Endothelial cell of umbilical vein (primary cell): ENCODE measurements at regions not wholly inside any gene's neighbourhood (a gene's known extent, or its start where the extent isn't known, plus 50 kb on each side); places are given as distances from the start of the nearest gene placed in this dataset.

Source experiments
- BruUV-seq: library from RNA; stranded (reverse); fragments of 400-500 nt; replicated peaks from 2 replicates; lab custom pipeline; 2021; lab: Mats Ljungman, UMichigan
- CTCF ChIA-PET: fragments of 300-600, 350-600 bp; sonication (Branson Sonifier 250); formaldehyde crosslinking; loops from one replicate; lab custom pipeline; 2021; ENCODE audit warnings: antibody characterized with exemption, inconsistent platforms; lab: Charles Lee
- POLR2A ChIA-PET: fragments of 300-600, 350-600 bp; sonication (Branson Sonifier 250); formaldehyde crosslinking; loops from one replicate; lab custom pipeline; 2021; ENCODE audit warnings: antibody characterized with exemption, inconsistent platforms; lab: Charles Lee
- DNase-seq: peaks from one replicate; pipeline ENCODE4 v3.0.0-alpha.2; 2011; ENCODE audit warnings: low read depth, low spot score
- FAIRE-seq: peaks from 2 replicates; lab custom pipeline; 2011; peaks lifted over from hg19 to GRCh38; lab: Jason Lieb, UNC
- H2AFZ ChIP-seq: 2 replicates; pipeline ENCODE4 v1.6.0; 2012; ENCODE audit warnings: low read depth, low read length, control low read depth, inconsistent platforms
- H3K27ac ChIP-seq: 2 replicates; pipeline ENCODE4 v1.5.1; 2011; ENCODE audit warnings: low read depth, mild to moderate bottlenecking, control low read depth, low read length, moderate library complexity; ENCODE audit not compliant: insufficient read depth
- H3K27me3 ChIP-seq, 2 experiments: 2 replicates each; pipeline versions ENCODE4 v1.6.0 to v1.6.1; 2011; ENCODE audit warnings: low read length in 2 of 2, mixed read lengths in 1 of 2; ENCODE audit not compliant: control insufficient read depth in 2 of 2, insufficient read depth in 2 of 2
- H3K36me3 ChIP-seq, 2 experiments: 2 replicates in 1 of 2; 3 replicates in 1 of 2; pipeline ENCODE4 v1.5.1; 2011; ENCODE audit warnings: low read length in 2 of 2, mild to moderate bottlenecking in 1 of 2, moderate library complexity in 1 of 2; ENCODE audit not compliant: control insufficient read depth in 2 of 2, insufficient read depth in 2 of 2; ENCODE audit errors: extremely low read depth in 1 of 2
- H3K4me1 ChIP-seq: 3 replicates; pipeline ENCODE4 v1.5.1; 2011; ENCODE audit warnings: mild to moderate bottlenecking, low read length; ENCODE audit not compliant: control insufficient read depth, insufficient read depth; ENCODE audit errors: extremely low read depth
- H3K4me2 ChIP-seq: 2 replicates; pipeline ENCODE4 v1.6.1; 2011; ENCODE audit warnings: low read length, control low read depth, mixed read lengths; ENCODE audit not compliant: insufficient read depth
- H3K4me3 ChIP-seq, 3 experiments: fragments of 200-600 bp in 1 of 3; sonication (generic), shearing (Covaris generic) in 1 of 3; replicated peaks in 1 of 3; 2 replicates each; pipeline ENCODE4 v1.5.1; 2011 to 2016; ENCODE audit warnings: control low read depth in 3 of 3, low read length in 3 of 3, mild to moderate bottlenecking in 2 of 3, inconsistent platforms in 1 of 3, low read depth in 1 of 3, moderate library complexity in 1 of 3; ENCODE audit not compliant: insufficient read depth in 1 of 3
- H3K79me2 ChIP-seq: 2 replicates; pipeline ENCODE4 v1.6.0; 2012; ENCODE audit warnings: low read length, inconsistent platforms; ENCODE audit not compliant: control insufficient read depth, insufficient read depth
- H3K9ac ChIP-seq: replicated peaks from 2 replicates; pipeline ENCODE3; 2011; ENCODE audit warnings: low read length, control low read depth; ENCODE audit not compliant: insufficient read depth; ENCODE audit errors: extremely low read depth
- H3K9me1 ChIP-seq: replicated peaks from 3 replicates; pipeline ENCODE4 v1.6.0; 2011; ENCODE audit warnings: mild to moderate bottlenecking, low read length; ENCODE audit not compliant: control insufficient read depth, insufficient read depth; ENCODE audit errors: extremely low read depth
- H3K9me3 ChIP-seq: replicated peaks from 2 replicates; pipeline ENCODE4 v1.5.1; 2012; ENCODE audit warnings: low read length, inconsistent platforms; ENCODE audit not compliant: control insufficient read depth, insufficient read depth
- H4K20me1 ChIP-seq: replicated peaks from 2 replicates; pipeline ENCODE3; 2011; ENCODE audit warnings: mild to moderate bottlenecking, low read length; ENCODE audit not compliant: control insufficient read depth, insufficient read depth; ENCODE audit errors: extremely low read depth
- CTCF ChIP-seq, 2 donors: IDR thresholded peaks; 1 replicate in 1 of 2; 2 replicates in 1 of 2; pipeline ENCODE4 v1.5.1; 2011; ENCODE audit warnings: low read length in 2 of 2, mild to moderate bottlenecking in 2 of 2, moderate library complexity in 2 of 2, control low read depth in 1 of 2, inconsistent platforms in 1 of 2, low read depth in 1 of 2; ENCODE audit not compliant: insufficient read depth in 1 of 2; ENCODE audit errors: extremely low read depth in 1 of 2
- EZH2 ChIP-seq: IDR thresholded peaks from 2 replicates; pipeline ENCODE4 v1.6.1; 2012; ENCODE audit warnings: borderline replicate concordance, low read depth, mild to moderate bottlenecking, moderate library complexity, low read length, inconsistent platforms; ENCODE audit not compliant: severe bottlenecking
- FOS ChIP-seq: IDR thresholded peaks from 2 replicates; pipeline ENCODE4 v1.6.1; 2011; ENCODE audit warnings: mild to moderate bottlenecking, low read length, moderate library complexity, borderline replicate concordance; ENCODE audit not compliant: insufficient read depth
- GATA2 ChIP-seq: IDR thresholded peaks from 2 replicates; pipeline ENCODE4 v1.7.0; 2011; ENCODE audit warnings: low read depth, mild to moderate bottlenecking, moderate library complexity, mixed read lengths, low read length; ENCODE audit not compliant: insufficient read length, insufficient read depth
- JUN ChIP-seq: IDR thresholded peaks from 2 replicates; pipeline ENCODE4 v1.6.1; 2011; ENCODE audit warnings: borderline replicate concordance, low read depth; ENCODE audit not compliant: insufficient read length, insufficient read depth
- MAX ChIP-seq: IDR thresholded peaks from 2 replicates; pipeline ENCODE4 v1.6.1; 2011; ENCODE audit not compliant: insufficient read depth, insufficient read length
- MYC ChIP-seq: IDR thresholded peaks from one replicate; pipeline ENCODE4 v1.6.1; 2011; ENCODE audit warnings: mild to moderate bottlenecking, low read depth, low read length
- POLR2A ChIP-seq: IDR thresholded peaks from 2 replicates; pipeline ENCODE4 v1.6.1; 2012; ENCODE audit warnings: low read depth, mild to moderate bottlenecking, control low read depth, low read length
- POLR2AphosphoS5 ChIP-seq: IDR thresholded peaks from 2 replicates; pipeline ENCODE4 v1.6.1; 2012; ENCODE audit warnings: low read depth, mild to moderate bottlenecking, control low read depth, low read length, moderate library complexity; ENCODE audit not compliant: insufficient read depth
- dilution Hi-C: fragments of 300-500 bp; cut with MboI; formaldehyde crosslinking; loops from one replicate; pipeline ENCODE4 v1.15.0; 2019; ENCODE audit warnings: low sequenced_read_pairs; ENCODE audit not compliant: extremely low pct_ligation_motif_present
- intact Hi-C: fragments of 100-400 bp; cut with micrococcal nuclease; formaldehyde crosslinking; loops from one replicate; pipeline ENCODE4 v1.10.0; 2022

GRCh38 chr2:16002144-16002543 is 61.8 kb downstream of the MYCN start:
- intact Hi-C loops (no loop called here), dilution Hi-C loops (no loop called here)
- Histone ChIP-seq H3K4me1 (no peaks in the 10 kb centered on the region), H3K9me1 (no peaks in the 10 kb centered on the region), H3K36me3 (no peaks in the 10 kb centered on the region), H2AFZ (no peak overlapping the region), H4K20me1 (no peaks in the 10 kb centered on the region), H3K9me3 (no peaks in the 10 kb centered on the region), H3K27me3 (no peaks in the 10 kb centered on the region), H3K79me2 (no peaks in the 10 kb centered on the region), H3K4me3 (no peak overlapping the region), H3K4me2 (no peak overlapping the region), H3K9ac (no peak overlapping the region), H3K27ac (no peak overlapping the region)
- no TSS peak for BruUV-seq
- no peak for DNase-seq
- ChIA-PET POLR2A (no interaction called here), CTCF (no interaction called here)
- FAIRE-seq, result no peak
- TF ChIP-seq JUN, result no peak
- no peak for TF ChIP-seq POLR2AphosphoS5
- no peak for TF ChIP-seq POLR2A
- no peak for TF ChIP-seq FOS
- no peak for TF ChIP-seq GATA2
- TF ChIP-seq EZH2, result no peak
- TF ChIP-seq CTCF (IDR thresholded peaks at IDR 0.05; ENCODE audit: extremely low read depth in 1 of 2, insufficient read depth in 1 of 2, low read depth in 1 of 2, low read length in 2 of 2), result no peak
- TF ChIP-seq MAX, result no peak
- no peak for TF ChIP-seq MYC
